CD14-positive monocyte (primary cell): ENCODE measurements at regions not wholly inside any gene's neighbourhood (a gene's known extent, or its start where the extent isn't known, plus 50 kb on each side); places are given as distances from the start of the nearest gene placed in this dataset.

Experiments used
- DNase-seq, 3 donors: peaks; one replicate each; pipeline ENCODE4 v3.0.0-alpha.2; 2011 to 2022
- H2AFZ ChIP-seq: 2 replicates; pipeline ENCODE4 v1.6.0; 2012; ENCODE audit warnings: mild to moderate bottlenecking, low read depth, low read length, inconsistent platforms; ENCODE audit not compliant: insufficient read depth, poor library complexity, severe bottlenecking
- H3K27ac ChIP-seq, 2 donors: 1 replicate in 1 of 2; 2 replicates in 1 of 2; pipeline ENCODE4 v1.5.1; 2012 to 2013; ENCODE audit warnings: low read length in 2 of 2, control low read depth in 1 of 2, inconsistent platforms in 1 of 2, low read depth in 1 of 2, mild to moderate bottlenecking in 1 of 2
- H3K27me3 ChIP-seq, 2 donors: one replicate each; pipeline versions ENCODE4 v1.6.0 to v1.6.1; 2011 to 2013; ENCODE audit warnings: low read length in 2 of 2; ENCODE audit not compliant: control insufficient read depth in 2 of 2, insufficient read depth in 2 of 2
- H3K36me3 ChIP-seq, 2 donors: replicated peaks in 1 of 2; 1 replicate in 1 of 2; 2 replicates in 1 of 2; pipeline versions ENCODE4 v1.5.1 to v1.6.1; 2012 to 2013; ENCODE audit warnings: low read length in 2 of 2, control low read depth in 1 of 2, inconsistent platforms in 1 of 2, mild to moderate bottlenecking in 1 of 2; ENCODE audit not compliant: insufficient read depth in 2 of 2, control insufficient read depth in 1 of 2
- H3K4me1 ChIP-seq, 2 donors: 1 replicate in 1 of 2; 2 replicates in 1 of 2; pipeline versions ENCODE4 v1.5.1 to v1.6.1; 2012 to 2013; ENCODE audit warnings: low read length in 2 of 2, control low read depth in 1 of 2, inconsistent platforms in 1 of 2, mild to moderate bottlenecking in 1 of 2, moderate library complexity in 1 of 2; ENCODE audit not compliant: insufficient read depth in 2 of 2, control insufficient read depth in 1 of 2
- H3K4me2 ChIP-seq: replicated peaks from 2 replicates; pipeline ENCODE3; 2012; ENCODE audit warnings: low read length, moderate library complexity, mild to moderate bottlenecking; ENCODE audit not compliant: poor library complexity, severe bottlenecking; ENCODE audit errors: extremely low read depth
- H3K4me3 ChIP-seq, 3 experiments: fragments of 200-600 bp in 1 of 3; sonication (generic) in 1 of 3; replicated peaks in 1 of 3; 1 replicate in 2 of 3; 2 replicates in 1 of 3; pipeline ENCODE4 v1.5.1; 2011 to 2013; ENCODE audit warnings: low read length in 3 of 3, mild to moderate bottlenecking in 3 of 3, control low read depth in 2 of 3, low read depth in 2 of 3, inconsistent platforms in 1 of 3, moderate library complexity in 1 of 3
- H3K79me2 ChIP-seq: 2 replicates; pipeline ENCODE4 v1.6.0; 2012; ENCODE audit warnings: mild to moderate bottlenecking, control low read depth, inconsistent platforms, low read length, moderate library complexity; ENCODE audit not compliant: insufficient read depth
- H3K9ac ChIP-seq: 2 replicates; pipeline ENCODE4 v1.6.0; 2017; ENCODE audit warnings: low read length, mild to moderate bottlenecking; ENCODE audit not compliant: insufficient read depth, poor library complexity, severe bottlenecking
- H3K9me3 ChIP-seq, 2 donors: replicated peaks in 1 of 2; 1 replicate in 1 of 2; 2 replicates in 1 of 2; pipeline versions ENCODE4 v1.5.1 to v1.6.1; 2012 to 2013; ENCODE audit warnings: low read length in 2 of 2, control low read depth in 1 of 2; ENCODE audit not compliant: control insufficient read depth in 1 of 2, insufficient read depth in 1 of 2
- H4K20me1 ChIP-seq: 2 replicates; pipeline ENCODE4 v1.6.0; 2012; ENCODE audit warnings: mild to moderate bottlenecking, low read length, control low read depth, moderate library complexity; ENCODE audit not compliant: insufficient read depth
- H3K27ac Mint-ChIP-seq, 7 donors: one replicate each; pipeline ENCODE4 v1.8.0; 2020; ENCODE audit warnings: mild to moderate bottlenecking in 7 of 7, mixed read lengths in 7 of 7, moderate library complexity in 6 of 7, inconsistent platforms in 2 of 7
- H3K27me3 Mint-ChIP-seq, 3 donors: one replicate each; pipeline ENCODE4 v1.8.0; 2021 to 2022; ENCODE audit warnings: low read depth in 3 of 3, mild to moderate bottlenecking in 3 of 3, mixed read lengths in 3 of 3, moderate library complexity in 3 of 3, inconsistent platforms in 1 of 3
- H3K36me3 Mint-ChIP-seq, 2 donors: one replicate each; pipeline ENCODE4 v1.8.0; 2020; ENCODE audit warnings: mixed read lengths in 2 of 2, inconsistent platforms in 1 of 2, mild to moderate bottlenecking in 1 of 2
- H3K4me1 Mint-ChIP-seq: one replicate; pipeline ENCODE4 v1.8.0; 2020; ENCODE audit warnings: mild to moderate bottlenecking, mixed read lengths
- H3K4me3 Mint-ChIP-seq, 2 donors: one replicate each; pipeline ENCODE4 v1.8.0; 2020; ENCODE audit warnings: mild to moderate bottlenecking in 2 of 2, mixed read lengths in 2 of 2, moderate library complexity in 1 of 2
- H3K9me3 Mint-ChIP-seq, 7 donors: one replicate each; pipeline ENCODE4 v1.8.0; 2020 to 2022; ENCODE audit warnings: mixed read lengths in 7 of 7, mild to moderate bottlenecking in 6 of 7, moderate library complexity in 6 of 7, inconsistent platforms in 2 of 7
- WGBS: methylation state at CpG from one replicate; pipeline ENCODE4 v1.1.5; 2013; ENCODE audit warnings: missing lambda C conversion rate; ENCODE audit not compliant: insufficient coverage; 5-methylcytosine and 5-hydroxymethylcytosine counted together
- intact Hi-C, 2 donors: fragments of 100-400 bp; cut with micrococcal nuclease; formaldehyde crosslinking; loops; one replicate each; pipeline versions ENCODE4 v1.15.0 to v1.15.1; 2023
- TF ChIP-seq, protein P1 (sequence below): fragments of 200-600 bp; IDR thresholded peaks from one replicate; pipeline ENCODE4 v1.8.0; 2022; ENCODE audit warnings: antibody characterized with exemption, mild to moderate bottlenecking

GRCh38 chr2:82735336-82735735 is 1723.7 kb downstream of the SUCLG1 start:
- no peak overlapping the region for H3K9ac ChIP-seq
- Mint-ChIP-seq H3K27ac (no peak overlapping the region), H3K4me3 (no peak overlapping the region), H3K9me3 (peaks cover 0 to 17% (median 3%) of the 10 kb centered on the region in 7 donors), H3K4me1 (no peaks in the 10 kb centered on the region), H3K36me3 (no peaks in the 10 kb centered on the region), H3K27me3 (no peaks in the 10 kb centered on the region)
- no peak overlapping the region for H3K27ac ChIP-seq
- H3K4me2 ChIP-seq: no peak overlapping the region
- WGBS: 89% methylated on average over 2 of the region's 2 CpGs
- H3K9me3 ChIP-seq: peaks cover 6 to 19% of the 10 kb centered on the region in 2 donors
- intact Hi-C loops: no loop called here
- no peaks in the 10 kb centered on the region for H3K79me2 ChIP-seq
- no peak overlapping the region for H3K4me3 ChIP-seq
- TF ChIP-seq, protein P1, sequence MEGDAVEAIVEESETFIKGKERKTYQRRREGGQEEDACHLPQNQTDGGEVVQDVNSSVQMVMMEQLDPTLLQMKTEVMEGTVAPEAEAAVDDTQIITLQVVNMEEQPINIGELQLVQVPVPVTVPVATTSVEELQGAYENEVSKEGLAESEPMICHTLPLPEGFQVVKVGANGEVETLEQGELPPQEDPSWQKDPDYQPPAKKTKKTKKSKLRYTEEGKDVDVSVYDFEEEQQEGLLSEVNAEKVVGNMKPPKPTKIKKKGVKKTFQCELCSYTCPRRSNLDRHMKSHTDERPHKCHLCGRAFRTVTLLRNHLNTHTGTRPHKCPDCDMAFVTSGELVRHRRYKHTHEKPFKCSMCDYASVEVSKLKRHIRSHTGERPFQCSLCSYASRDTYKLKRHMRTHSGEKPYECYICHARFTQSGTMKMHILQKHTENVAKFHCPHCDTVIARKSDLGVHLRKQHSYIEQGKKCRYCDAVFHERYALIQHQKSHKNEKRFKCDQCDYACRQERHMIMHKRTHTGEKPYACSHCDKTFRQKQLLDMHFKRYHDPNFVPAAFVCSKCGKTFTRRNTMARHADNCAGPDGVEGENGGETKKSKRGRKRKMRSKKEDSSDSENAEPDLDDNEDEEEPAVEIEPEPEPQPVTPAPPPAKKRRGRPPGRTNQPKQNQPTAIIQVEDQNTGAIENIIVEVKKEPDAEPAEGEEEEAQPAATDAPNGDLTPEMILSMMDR: no peak
- no peak overlapping the region for H2AFZ ChIP-seq
- no peaks in the 10 kb centered on the region for H4K20me1 ChIP-seq
- no peaks in the 10 kb centered on the region for H3K4me1 ChIP-seq
- no peaks in the 10 kb centered on the region for H3K36me3 ChIP-seq
- H3K27me3 ChIP-seq: no peaks in the 10 kb centered on the region
- DNase-seq: no peak

- no peaks in the 10 kb centered on the region for H3K36me3 Mint-ChIP-seq
- H3K27ac Mint-ChIP-seq: no peak overlapping the region
- TF ChIP-seq, protein P1: no peak
- DNase-seq: no peak
- WGBS: no CpG with 5 or more reads among the region's 4 CpGs
- no peaks in the 10 kb centered on the region for H3K79me2 ChIP-seq
- no peaks in the 10 kb centered on the region for H3K4me1 Mint-ChIP-seq
- H4K20me1 ChIP-seq: no peaks in the 10 kb centered on the region
- no peaks in the 10 kb centered on the region for H3K36me3 ChIP-seq
- no peak overlapping the region for H3K4me2 ChIP-seq
- H3K4me3 ChIP-seq: no peak overlapping the region
- H2AFZ ChIP-seq: no peak overlapping the region
- no peaks in the 10 kb centered on the region for H3K27me3 ChIP-seq
- no peaks in the 10 kb centered on the region for H3K4me1 ChIP-seq
- no peak overlapping the region for H3K27ac ChIP-seq
- peaks cover 6 to 14% of the 10 kb centered on the region in 2 donors for H3K9me3 ChIP-seq
- H3K4me3 Mint-ChIP-seq: no peak overlapping the region
- no peak overlapping the region for H3K9ac ChIP-seq
- no peaks in the 10 kb centered on the region for H3K27me3 Mint-ChIP-seq
- peaks cover 0 to 20% (median 3%) of the 10 kb centered on the region in 7 donors for H3K9me3 Mint-ChIP-seq
- intact Hi-C loops: no loop called here
Measured at GRCh38 chr2:82731824-82732223, 1727.3 kb downstream of the SUCLG1 start.
